Kidney glomerular epithelial cell (primary cell): ENCODE measurements at regions not wholly inside any gene's neighbourhood (a gene's known extent, or its start where the extent isn't known, plus 50 kb on each side); places are given as distances from the start of the nearest gene placed in this dataset.
"Not testable (repeated sequence)": the region's sequence is repeated elsewhere in the genome, so short reads cannot be mapped to it uniquely, and the experiment has no call there.

Experiments
- DNase-seq: peaks from one replicate; lab custom pipeline; 2025; lab: John Stamatoyannopoulos, UW

- no peak for DNase-seq
These were observed 1033.6 kb downstream of the CDH8 start for GRCh38 chr16:61002479-61003204.

GRCh38 chr16:60991886-60992285, 1044.4 kb downstream of the CDH8 start:
- no peak for DNase-seq

GRCh38 chr16:60989592-60989991, 1046.6 kb downstream of the CDH8 start:
- no peak for DNase-seq

GRCh38 chr16:60979119-60979518, 1057.1 kb downstream of the CDH8 start:
- no peak for DNase-seq

GRCh38 chr16:60949800-60950199, 1086.4 kb downstream of the CDH8 start:
- no peak for DNase-seq

- no peak for DNase-seq
These were observed 1091.0 kb downstream of the CDH8 start for GRCh38 chr16:60945225-60945624.

GRCh38 chr16:60936189-60936588, 1100.0 kb downstream of the CDH8 start:
- DNase-seq, result not testable (repeated sequence)

- no peak for DNase-seq
These were observed 1103.6 kb downstream of the CDH8 start for GRCh38 chr16:60932600-60932999.

- DNase-seq, result no peak
These were observed 1105.9 kb downstream of the CDH8 start for GRCh38 chr16:60930291-60930690.

GRCh38 chr16:60922920-60923319, 1113.3 kb downstream of the CDH8 start:
- DNase-seq, result no peak

- DNase-seq, result no peak
These were observed 1121.9 kb downstream of the CDH8 start for GRCh38 chr16:60914334-60914733.

GRCh38 chr16:60907645-60908044, 1128.6 kb downstream of the CDH8 start:
- DNase-seq, result no peak

GRCh38 chr16:60905811-60906210, 1130.4 kb downstream of the CDH8 start:
- no peak for DNase-seq

- no peak for DNase-seq
These were observed 1134.1 kb downstream of the CDH8 start for GRCh38 chr16:60902114-60902513.

GRCh38 chr16:60882816-60883215, 1153.4 kb downstream of the CDH8 start:
- DNase-seq, result no peak

GRCh38 chr16:60852635-60853034, 1183.6 kb downstream of the CDH8 start:
- no peak for DNase-seq

- DNase-seq, result no peak
These were observed 1214.6 kb downstream of the CDH8 start for GRCh38 chr16:60821661-60822060.

GRCh38 chr16:60820361-60820760, 1215.9 kb downstream of the CDH8 start:
- no peak for DNase-seq

- DNase-seq, result no peak
These were observed 1217.8 kb downstream of the CDH8 start for GRCh38 chr16:60818465-60818864.

GRCh38 chr16:60816461-60816860, 1219.8 kb downstream of the CDH8 start:
- DNase-seq, result no peak

GRCh38 chr16:60815865-60816264, 1220.4 kb downstream of the CDH8 start:
- no peak for DNase-seq

- no peak for DNase-seq
These were observed 1221.2 kb downstream of the CDH8 start for GRCh38 chr16:60815033-60815432.

- no peak for DNase-seq
These were observed 1224.6 kb downstream of the CDH8 start for GRCh38 chr16:60811657-60812056.

GRCh38 chr16:60811051-60811608, 1225.1 kb downstream of the CDH8 start:
- no peak for DNase-seq
